Suppressor macrophage treated with lipopolysaccharide for 4 hours (primary cell): ENCODE measurements at regions not wholly inside any gene's neighbourhood (a gene's known extent, or its start where the extent isn't known, plus 50 kb on each side); places are given as distances from the start of the nearest gene placed in this dataset.
A peak's percentile ranks its signal among the peaks of the same experiment; 100 is the strongest.

ENCODE experiments used
- DNase-seq: peaks from one replicate; pipeline ENCODE4 v3.0.0-alpha.2; 2020

DNA sequence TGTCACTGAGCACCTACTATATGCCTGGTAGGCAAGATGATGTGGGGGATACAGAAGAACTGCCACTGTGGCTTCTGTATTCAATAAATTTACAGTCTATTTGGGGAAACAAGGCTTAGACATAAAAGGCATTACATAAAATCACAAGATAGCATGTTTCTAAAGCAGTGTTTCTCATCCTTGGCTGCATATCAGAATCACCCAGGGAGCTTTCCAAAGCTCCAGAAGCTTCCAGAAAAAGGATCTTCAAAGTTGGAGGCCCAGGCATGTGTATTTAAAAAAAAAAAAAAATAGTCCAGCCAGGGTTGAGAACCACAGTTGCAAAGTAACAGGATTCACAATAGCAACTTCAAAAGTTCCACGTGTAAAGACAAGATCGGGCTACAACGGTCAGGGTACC lies 112.4 kb upstream of the SPACA1 start:
- no peak for DNase-seq

DNA sequence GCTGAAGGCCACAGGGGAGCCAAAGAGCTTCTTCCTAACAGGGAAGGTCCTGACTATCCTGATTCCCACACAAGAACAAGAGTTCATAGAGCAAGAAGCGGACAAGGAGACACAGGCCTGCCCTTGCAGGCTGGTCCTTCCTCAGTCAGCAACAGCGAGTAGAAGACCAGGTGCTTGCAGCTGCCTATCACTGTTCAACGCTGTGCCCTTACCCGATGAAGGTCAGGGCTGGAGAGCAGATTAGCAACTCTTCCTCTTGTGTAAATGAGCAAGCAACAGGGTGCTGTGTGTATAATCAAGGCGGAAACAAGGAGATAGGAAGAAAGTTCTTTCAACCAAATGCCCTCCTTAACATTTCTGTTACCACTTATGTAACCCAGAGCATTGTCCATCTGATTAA lies 115.3 kb upstream of the SPACA1 start:
- no peak for DNase-seq

DNA sequence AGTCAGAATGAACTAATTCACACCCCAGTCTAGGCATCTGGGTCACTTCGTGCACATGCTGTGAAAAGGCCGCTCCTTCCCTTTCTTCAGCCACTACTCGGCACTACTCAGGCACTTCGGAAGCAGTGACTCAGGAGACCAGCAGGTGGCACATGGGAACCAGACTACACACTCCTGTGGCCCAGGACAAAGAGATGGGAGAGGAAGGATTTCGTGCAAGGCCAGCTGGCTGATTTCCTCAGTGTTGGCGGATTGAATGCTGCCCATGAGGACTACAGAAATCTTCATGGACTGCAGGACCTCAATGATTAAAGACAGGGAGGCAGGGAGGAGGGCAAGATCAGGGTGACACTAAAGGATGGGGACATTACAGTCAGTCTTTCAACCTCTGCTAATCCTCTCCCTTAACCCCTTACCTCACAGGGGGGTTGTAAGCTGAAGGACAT lies 117.8 kb upstream of the SPACA1 start:
- peak; percentile 75 for DNase-seq

DNA sequence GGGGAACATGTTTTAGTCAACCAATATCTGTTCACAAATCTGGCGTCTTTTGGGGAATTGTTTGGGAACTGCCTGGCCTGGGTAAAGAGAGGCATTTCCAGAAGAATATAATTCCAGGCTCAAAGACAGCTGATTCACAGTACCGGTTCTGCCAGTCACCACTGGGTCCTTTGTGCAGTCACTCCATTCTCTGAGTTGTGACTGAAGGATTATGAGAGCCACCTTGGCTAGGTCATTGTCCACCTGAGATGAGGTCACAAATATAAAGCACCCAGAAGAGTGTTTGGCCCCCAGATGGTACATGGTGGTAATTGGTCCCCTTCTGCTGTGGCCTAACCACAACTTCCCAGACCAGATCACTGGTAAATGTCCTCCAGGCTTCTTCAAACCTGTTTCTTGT lies 121.0 kb upstream of the SPACA1 start:
- no peak for DNase-seq

DNA sequence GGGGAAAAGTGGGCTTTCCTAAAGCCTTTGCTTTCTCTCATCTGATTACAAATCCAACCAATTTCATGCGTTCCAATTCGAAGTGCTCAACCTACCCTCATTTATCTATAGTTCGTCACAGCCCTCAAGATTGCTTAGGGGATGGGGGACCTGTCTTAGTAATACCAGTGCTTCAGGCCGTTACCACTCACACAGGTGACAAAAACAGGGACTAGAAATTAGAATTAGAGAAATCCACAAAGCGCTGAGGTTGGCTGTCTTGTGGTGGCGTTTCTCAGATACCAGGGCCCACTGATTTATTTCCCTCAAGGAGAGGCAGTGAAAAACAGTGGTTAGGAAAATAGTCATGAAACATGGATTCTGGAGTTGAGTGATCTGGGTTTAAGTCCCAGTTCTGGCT lies 121.6 kb upstream of the SPACA1 start:
- no peak for DNase-seq

DNA sequence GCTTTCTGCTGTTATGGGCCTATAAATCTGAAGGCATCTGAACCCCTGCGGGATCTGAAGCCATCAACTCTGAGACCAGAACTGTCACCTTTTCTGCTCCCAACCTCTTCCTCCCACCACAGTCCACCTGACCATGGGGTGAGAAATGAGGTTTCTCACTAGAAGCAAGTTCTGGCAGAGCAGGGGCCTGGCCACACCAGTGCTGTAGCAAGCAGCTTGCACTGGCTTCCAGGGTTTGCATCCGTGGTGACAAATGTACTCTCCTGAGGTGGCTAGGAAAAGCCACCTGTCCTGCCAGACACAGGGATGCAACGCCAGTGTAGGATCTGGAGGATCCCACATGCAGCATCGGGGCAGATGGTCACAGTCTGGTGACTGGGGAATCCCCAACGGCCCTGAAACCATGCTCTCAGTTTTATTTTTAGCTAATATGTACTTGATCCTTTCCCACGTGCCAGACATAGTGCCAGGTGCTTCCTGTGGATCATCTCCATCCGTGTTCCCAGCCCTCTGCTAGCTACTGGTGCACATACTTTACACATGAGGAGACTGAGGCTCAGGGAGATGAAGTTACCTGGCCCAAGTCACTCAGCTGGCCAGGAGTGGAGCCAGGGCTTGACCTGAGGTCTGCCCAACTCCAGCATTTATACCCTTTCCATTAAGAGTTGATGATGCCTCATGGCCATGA lies 122.1 kb upstream of the SPACA1 start:
- peak; percentile 3 for DNase-seq

DNA sequence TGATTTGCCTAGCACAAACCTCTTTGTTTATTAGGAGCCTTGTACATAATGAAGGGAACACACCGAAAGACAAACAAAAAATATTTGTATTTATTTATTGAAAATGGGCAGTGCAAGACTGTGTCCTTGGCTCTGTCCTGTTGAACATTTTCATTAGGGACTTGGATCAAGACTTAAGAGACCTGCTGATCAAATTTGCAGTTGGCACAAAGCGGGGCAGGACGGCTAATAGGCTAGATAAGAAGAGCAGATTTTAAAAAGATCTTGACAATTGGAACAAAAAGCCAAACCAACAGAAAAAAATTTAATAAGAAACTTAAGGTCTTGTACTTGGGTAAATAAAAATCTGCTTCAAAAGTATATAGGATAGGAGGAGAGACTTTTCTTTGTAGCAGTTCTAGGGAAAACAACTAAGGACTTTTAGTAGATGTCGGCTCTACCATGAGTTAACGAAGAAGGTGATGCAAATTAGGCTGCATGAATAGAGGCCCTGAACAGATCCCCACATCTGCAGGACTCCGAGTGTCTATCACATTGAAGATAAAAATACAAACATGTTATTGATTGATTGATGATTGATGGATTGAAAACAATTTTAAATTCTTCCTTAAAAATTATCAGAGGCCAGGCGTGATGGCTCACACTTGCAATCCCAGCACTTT lies 124.1 kb upstream of the SPACA1 start:
- no peak for DNase-seq

DNA sequence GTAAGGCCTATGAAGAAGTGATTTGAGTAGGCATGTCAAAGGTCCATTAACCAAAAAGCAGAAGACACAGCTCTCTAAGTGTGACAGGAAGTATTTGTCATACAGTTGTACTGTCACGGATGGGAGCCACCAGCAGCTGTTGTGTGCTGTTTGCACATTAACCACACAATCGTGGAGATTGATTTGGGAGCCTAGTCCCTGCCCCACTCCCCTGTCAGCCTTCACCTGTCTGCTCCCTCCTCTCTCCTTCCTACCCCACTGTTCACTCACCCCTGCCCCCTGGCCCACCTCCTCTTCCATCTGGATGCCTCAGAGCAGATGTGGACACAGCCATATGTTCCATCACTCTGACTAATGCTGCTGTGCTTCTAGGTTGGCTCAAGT lies 124.7 kb upstream of the SPACA1 start:
- peak; percentile 38 for DNase-seq

DNA sequence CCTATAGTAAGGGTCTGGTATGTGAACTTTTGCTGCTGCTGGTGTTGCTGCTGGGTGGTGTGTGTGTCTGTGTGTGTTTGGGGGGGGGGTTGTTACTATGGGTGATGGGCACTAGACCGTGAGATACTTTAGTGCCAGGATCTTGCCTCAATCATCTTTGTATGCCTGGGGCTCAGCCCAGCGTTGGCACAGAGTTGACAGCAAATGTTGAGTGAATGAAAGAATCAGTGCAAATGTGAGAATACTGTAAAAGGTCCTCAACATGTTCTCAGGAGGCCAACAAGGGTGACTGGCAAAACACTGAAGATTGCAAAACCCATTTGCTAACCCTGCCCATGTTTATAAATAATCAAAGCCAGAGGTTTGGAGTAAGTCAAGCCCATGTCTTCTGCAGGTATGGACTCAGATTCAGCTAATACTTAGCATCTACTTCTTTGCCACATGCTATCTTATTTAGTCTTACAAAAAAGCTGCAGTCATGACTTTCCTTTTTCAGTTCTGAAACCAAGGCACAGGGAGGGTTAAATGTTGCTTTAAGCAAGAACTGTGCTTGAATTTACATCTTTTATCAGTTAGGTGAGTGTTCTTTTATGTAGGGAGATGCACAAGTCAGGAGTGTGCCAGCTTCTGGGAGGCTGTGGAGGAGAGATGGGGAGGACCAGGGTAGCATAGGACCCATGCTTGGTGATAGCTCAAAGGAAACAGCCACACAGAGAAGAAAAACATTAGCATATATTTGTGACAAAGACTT lies 125.3 kb upstream of the SPACA1 start:
- no peak for DNase-seq

DNA sequence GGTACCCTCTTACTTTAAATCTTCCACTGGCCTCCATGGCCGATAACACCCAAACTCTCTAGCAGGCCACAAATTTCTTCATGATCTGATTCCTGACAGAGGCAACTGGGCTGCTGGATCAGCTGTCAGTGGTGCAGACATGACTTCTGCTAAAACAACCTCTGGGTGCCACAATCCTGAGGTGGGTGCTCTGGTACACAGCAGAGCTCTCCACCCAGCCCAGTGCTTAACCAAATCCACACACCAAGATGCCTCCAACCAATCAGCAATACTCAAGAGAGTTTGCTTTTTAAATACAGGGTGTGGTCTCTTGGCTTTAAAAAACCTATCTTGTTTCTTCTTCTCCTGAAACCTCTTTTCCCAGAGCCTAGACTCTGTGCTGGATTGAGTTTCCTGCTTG lies 126.6 kb upstream of the SPACA1 start:
- no peak for DNase-seq

DNA sequence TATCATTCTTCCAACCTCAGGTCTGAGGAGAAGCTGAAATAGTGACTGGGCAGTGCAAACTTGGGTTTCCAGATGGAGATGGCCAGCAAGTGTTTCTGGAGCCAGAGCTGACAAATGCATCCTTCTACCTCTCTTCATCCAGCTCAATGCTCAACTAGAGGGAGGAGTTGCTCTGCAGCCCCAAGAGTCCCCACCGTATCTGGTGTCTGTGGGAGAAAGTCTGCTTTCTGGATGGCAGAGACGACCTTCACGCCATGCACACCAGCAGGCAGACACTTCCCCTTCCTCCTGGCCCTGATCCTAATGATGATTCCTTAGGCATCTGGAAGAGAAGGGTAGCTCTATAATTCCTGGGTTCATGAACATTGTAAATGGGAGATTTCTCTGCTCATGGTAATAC lies 127.4 kb upstream of the SPACA1 start:
- no peak for DNase-seq

DNA sequence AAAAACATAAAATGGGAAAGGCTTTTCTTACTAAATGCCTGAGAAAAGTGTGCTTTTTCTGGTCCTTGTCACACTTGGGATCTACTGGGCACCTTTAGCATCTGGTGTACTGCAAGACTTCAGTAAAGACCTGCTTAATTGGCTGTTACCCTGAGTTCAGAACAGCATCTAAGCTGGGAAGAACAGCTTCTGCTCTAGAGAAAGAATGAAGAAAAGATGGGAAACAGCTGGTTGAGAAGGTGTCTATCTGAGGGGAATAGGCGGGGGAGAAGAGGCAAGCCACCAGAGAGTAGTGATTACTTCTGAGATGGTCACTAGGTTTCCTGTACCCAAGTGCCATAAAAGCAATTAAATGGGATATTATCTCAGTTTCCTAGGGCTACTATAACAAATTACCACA lies 128.2 kb upstream of the SPACA1 start:
- DNase-seq = no peak

DNA sequence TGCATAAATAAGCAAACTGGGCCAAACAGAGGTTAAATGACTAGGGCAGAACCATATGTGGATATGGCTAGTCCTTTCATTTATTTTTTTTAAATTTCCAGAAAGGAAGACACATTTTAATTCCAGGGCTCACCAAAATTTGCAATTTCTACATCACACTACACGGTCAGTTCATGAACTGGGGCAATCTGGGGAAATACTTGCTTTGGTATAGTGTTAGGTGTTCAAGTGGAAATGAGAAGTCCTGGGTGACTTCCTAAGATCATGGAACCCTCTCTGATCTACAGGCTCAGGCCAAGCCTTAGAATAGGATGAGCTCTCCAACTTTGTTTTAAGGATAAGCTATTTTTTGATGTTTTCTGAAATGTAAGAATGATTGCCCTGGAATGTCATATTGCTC lies 128.6 kb upstream of the SPACA1 start:
- DNase-seq = no peak

DNA sequence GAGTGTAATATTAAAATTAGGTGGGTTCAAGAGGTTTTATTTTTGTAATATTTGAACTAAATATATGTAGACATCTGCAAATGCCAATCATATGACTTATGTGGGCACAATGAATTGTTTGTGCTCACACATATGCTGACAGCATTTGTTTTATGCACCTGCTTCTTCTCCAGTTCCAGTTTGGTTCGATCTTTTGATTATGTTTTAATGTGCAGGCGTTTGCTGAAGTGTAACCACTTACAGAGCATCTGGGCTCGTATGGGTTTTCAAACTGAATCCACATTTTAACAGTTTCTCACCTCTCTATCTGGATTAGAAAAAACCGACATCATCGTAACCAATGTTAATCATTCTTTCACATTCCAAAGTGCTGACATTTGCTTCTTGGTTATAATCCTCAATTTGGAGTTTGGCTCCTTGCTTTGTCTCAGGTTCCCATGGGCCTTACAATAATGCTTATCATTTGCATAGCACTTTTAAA lies 129.1 kb upstream of the SPACA1 start:
- DNase-seq = no peak

DNA sequence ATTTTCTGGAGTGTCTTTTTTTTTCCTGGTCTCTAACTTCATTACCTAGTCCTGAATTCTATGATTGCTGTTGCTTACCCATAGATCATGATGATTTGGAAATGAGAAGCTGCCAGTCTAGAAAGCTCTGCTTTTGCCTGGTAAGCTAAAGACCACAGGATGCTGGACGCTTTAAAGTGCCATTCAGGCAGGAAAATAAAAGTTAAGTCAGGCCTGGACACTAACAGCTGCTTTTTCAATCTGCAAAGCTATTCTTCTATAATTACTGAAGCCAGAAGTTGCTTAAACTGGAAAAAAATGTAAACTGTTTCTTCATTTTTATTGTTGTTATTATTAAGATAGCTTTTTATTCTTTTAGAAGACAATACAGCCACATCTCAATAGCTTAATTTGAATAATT lies 129.8 kb upstream of the SPACA1 start:
- no peak for DNase-seq

DNA sequence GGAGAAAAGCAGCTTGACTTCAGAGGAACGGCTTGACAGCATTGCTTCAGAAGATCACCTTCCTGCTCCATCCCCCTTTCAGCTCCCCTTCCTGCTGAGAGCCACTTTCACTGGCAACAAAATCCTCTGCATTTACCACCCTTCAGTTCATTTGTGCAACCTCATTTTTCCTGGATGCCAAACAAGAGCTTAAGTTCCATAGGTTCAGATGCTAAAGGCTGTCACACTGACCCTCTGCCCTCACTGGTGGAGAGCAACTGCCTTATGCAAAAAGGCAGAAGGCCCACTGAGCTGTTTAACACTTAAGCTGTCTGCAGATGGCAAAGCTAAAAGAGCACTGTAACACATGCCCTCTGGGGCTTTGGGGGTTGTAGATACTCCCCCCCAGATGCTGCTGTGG lies 131.2 kb upstream of the SPACA1 start:
- no peak for DNase-seq

DNA sequence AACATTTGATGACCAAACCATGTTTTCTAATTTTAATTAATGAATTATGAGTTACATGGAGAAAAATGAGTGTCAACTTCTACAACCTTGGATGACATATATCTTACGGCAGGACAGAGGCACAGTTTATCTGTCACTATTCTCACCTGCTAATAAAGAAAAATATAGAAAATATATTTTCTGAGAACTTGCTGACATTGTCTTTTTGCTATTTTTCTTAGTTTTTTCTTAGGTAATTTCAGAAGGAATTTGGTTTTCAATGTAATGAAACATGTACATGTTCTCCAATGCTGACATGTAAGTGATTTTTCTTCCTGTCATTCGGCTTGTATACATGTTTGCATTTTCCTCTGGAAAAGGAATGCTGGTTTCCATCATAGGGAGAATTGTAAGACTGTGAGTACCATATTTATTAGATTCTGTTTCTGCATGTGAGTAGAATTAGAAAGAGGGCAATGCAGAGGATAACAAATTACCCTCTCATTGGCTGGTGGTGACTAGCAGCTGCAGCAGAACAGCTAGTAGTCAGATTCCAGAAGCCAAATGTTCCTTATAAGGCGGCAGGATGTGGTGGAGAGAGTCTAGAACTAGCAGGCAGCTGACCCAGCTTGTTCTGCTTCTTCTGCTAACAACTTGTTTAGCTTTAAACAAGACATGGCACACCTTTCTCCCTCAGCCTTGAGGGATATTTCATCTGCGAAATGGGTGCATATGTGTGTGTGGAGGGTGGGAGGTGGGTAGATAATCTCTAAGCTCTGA lies 132.8 kb upstream of the SPACA1 start:
- no peak for DNase-seq

DNA sequence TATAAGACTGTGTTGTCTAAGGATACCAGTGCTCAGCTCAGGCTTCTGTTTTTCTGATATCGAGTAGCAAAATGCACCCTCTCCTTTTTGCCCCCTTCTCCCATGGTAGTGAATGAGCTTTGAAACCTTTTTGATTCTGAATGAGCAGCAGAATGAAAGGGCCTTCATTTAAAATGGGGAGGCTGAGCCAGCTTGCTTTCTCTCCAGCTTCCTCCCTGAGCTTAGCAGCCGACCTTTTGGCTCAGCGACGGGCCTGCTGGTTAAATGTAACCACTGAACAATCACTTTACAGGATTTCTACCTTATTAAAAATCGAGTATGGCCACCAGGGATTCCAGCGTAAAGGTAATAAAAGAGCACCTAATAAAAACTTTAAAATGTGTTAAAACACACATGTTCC lies 133.7 kb upstream of the SPACA1 start:
- DNase-seq = no peak

DNA sequence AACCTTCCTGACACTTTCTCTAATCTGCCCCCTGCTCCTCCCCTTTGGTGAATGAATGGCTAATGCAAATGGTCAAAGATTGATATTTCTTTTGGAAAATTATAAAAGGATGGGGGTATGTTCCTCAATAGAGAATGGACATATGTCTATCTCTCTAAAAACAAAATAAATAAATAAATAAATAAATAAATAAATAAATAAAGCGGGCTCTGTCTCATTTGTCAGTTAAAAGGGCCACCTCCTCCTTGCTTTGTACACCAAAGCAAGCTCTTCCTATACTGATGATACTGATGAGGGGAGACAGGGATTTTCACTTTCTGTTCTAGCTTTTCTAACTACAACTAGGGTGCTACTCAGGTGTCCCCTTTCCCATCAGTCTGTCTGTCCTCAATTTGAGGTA lies 135.5 kb upstream of the SPACA1 start:
- no peak for DNase-seq

DNA sequence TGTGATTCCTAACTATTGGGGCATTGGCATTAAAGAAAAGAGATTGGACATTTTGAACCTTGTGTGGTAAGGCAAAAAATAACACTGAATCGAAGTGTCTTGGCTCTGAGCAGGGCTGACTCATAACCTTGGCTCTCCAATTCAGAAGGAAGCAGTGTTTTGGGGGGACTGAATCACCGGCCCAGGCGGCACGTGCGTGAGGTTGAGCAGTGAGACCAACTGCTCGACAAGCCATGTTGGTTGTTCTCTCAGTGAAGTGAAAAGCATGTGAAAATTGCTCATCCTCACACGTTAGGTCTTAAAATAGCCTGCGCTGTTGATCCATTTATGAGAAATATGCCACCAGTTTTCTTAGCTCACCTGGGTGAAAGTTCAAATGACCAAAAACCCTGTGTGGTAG lies 137.8 kb upstream of the SPACA1 start:
- no peak for DNase-seq

DNA sequence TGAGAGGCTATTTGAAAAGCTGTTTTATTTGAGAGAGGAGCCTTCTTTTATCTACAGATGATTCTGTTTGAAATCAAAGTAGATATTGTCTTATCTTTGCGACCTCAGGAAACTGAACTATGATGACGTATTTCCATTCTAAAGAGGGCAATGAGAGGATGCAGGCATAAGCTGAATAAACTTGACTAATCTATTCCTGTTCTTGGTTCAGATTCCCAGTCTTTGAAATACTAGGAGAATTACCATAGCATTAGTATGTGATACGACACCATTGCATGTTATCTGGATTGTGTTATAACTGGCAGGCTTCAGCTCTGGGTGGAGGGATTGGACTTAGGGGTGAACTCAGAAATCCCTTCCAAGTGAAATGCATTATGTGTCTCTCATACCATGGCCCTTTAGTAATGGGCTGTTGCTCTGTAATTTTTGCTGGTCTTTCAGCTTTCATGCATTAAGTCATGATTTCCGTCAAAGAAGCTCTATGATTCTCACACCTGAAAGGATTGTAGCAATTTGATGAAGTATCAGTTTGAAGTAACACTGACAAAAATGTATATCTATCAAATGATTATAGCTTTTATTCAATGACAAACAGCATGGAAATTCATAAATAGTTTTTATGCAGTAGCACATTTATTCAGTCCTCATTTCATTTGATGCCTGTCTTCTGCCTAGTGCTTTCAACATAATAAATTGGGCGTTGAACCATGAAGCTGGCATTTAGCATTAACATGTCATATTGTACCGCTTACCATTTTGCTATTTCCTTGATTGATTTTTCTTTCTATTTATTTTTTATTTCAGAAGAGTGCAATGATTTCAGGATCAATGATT lies 138.4 kb upstream of the SPACA1 start:
- DNase-seq = no peak

DNA sequence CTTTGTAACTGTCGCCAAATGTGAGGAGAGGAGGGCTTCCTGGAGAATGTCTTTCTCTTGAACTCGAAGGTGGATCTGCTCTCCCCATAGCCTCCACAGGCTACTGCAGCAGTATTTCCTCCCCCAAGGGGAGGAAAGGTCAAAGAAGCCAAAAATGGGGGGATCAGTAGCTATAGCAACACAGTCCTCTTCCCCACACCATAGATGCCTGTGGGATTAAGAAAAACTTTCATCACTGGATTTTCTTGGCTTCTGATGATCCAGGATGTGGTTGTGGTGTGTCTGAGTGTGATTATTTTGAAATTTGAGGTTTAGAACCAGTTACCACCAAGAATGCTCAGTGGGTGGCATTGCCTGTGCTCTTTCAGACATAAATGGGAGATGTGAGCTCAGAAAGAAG lies 140.1 kb upstream of the SPACA1 start:
- no peak for DNase-seq
